CD4-positive, alpha-beta T cell treated with Interleukin-4 for 4 hours (primary cell): ENCODE measurements at regions not wholly inside any gene's neighbourhood (a gene's known extent, or its start where the extent isn't known, plus 50 kb on each side); places are given as distances from the start of the nearest gene placed in this dataset.

Experiments used
- DNase-seq: peaks from one replicate; pipeline ENCODE4 v3.0.0-alpha.2; 2020

- DNase-seq, result no peak
These were observed 64.0 kb upstream of the NR2F2 start for GRCh38 chr15:96266456-96266855.

GRCh38 chr15:96267463-96267862 lies 63.0 kb upstream of the NR2F2 start:
- DNase-seq, result no peak

- DNase-seq, result no peak
These were observed 61.9 kb upstream of the NR2F2 start for GRCh38 chr15:96268442-96269204.

- DNase-seq, result no peak
These were observed 59.8 kb upstream of the NR2F2 start for GRCh38 chr15:96270581-96271172.

- DNase-seq, result no peak
These were observed 58.1 kb upstream of the NR2F2 start for GRCh38 chr15:96272427-96272826.

GRCh38 chr15:96273317-96274086 lies 57.0 kb upstream of the NR2F2 start:
- DNase-seq, result no peak

- no peak for DNase-seq
These were observed 56.4 kb upstream of the NR2F2 start for GRCh38 chr15:96274087-96274440.

GRCh38 chr15:96274698-96275097 lies 55.8 kb upstream of the NR2F2 start:
- no peak for DNase-seq

GRCh38 chr15:96276438-96277210 lies 53.9 kb upstream of the NR2F2 start:
- no peak for DNase-seq
